SH-SY5Y (cell line): ENCODE measurements at regions not wholly inside any gene's neighbourhood (a gene's known extent, or its start where the extent isn't known, plus 50 kb on each side); places are given as distances from the start of the nearest gene placed in this dataset.

ENCODE experiments used
- GATA2 ChIP-seq: IDR thresholded peaks from 2 replicates; pipeline ENCODE4 v1.6.1; 2011; ENCODE audit warnings: mild to moderate bottlenecking, low read depth, low read length
- GATA3 ChIP-seq: IDR thresholded peaks from 2 replicates; pipeline ENCODE4 v1.6.1; 2011; ENCODE audit warnings: low read depth, mild to moderate bottlenecking, low read length, moderate library complexity

- TF ChIP-seq GATA2 (no peak), GATA3 (no peak)
Measured at GRCh38 chr6:113370508-113371502, 486.3 kb upstream of the MARCKS start.

GRCh38 chr6:113375950-113376846, 480.9 kb upstream of the MARCKS start:
- TF ChIP-seq GATA2 (no peak), GATA3 (no peak)

GRCh38 chr6:113376847-113377165, 480.3 kb upstream of the MARCKS start:
- TF ChIP-seq GATA3 (no peak), GATA2 (no peak)

- TF ChIP-seq GATA3 (no peak), GATA2 (no peak)
Measured at GRCh38 chr6:113377362-113377942, 479.7 kb upstream of the MARCKS start.

GRCh38 chr6:113380591-113380990, 476.6 kb upstream of the MARCKS start:
- TF ChIP-seq GATA2 (no peak), GATA3 (no peak)

- TF ChIP-seq GATA2 (no peak), GATA3 (no peak)
Measured at GRCh38 chr6:113381232-113381631, 475.9 kb upstream of the MARCKS start.

GRCh38 chr6:113381959-113382358, 475.2 kb upstream of the MARCKS start:
- TF ChIP-seq GATA3, result no peak

- TF ChIP-seq GATA3 (no peak), GATA2 (no peak)
Measured at GRCh38 chr6:113383701-113384100, 473.4 kb upstream of the MARCKS start.

GRCh38 chr6:113385020-113385431, 472.1 kb upstream of the MARCKS start:
- TF ChIP-seq GATA3 (no peak), GATA2 (no peak)

GRCh38 chr6:113388996-113389395, 468.1 kb upstream of the MARCKS start:
- TF ChIP-seq GATA2, result no peak

GRCh38 chr6:113392551-113393055, 464.5 kb upstream of the MARCKS start:
- no peak for TF ChIP-seq GATA2
- no peak for TF ChIP-seq GATA3

GRCh38 chr6:113394216-113394615, 462.9 kb upstream of the MARCKS start:
- no peak for TF ChIP-seq GATA2
- TF ChIP-seq GATA3, result no peak

GRCh38 chr6:113394729-113395128, 462.4 kb upstream of the MARCKS start:
- TF ChIP-seq GATA3 (no peak), GATA2 (no peak)

GRCh38 chr6:113396730-113397129, 460.4 kb upstream of the MARCKS start:
- no peak for TF ChIP-seq GATA3
- TF ChIP-seq GATA2, result no peak
